CD14-positive monocyte (primary cell): ENCODE measurements at regions not wholly inside any gene's neighbourhood (a gene's known extent, or its start where the extent isn't known, plus 50 kb on each side); places are given as distances from the start of the nearest gene placed in this dataset.

Experiments used
- DNase-seq, 3 donors: peaks; one replicate each; pipeline ENCODE4 v3.0.0-alpha.2; 2011 to 2022
- H2AFZ ChIP-seq: 2 replicates; pipeline ENCODE4 v1.6.0; 2012; ENCODE audit warnings: mild to moderate bottlenecking, low read depth, low read length, inconsistent platforms; ENCODE audit not compliant: insufficient read depth, poor library complexity, severe bottlenecking
- H3K27ac ChIP-seq, 2 donors: 1 replicate in 1 of 2; 2 replicates in 1 of 2; pipeline ENCODE4 v1.5.1; 2012 to 2013; ENCODE audit warnings: low read length in 2 of 2, control low read depth in 1 of 2, inconsistent platforms in 1 of 2, low read depth in 1 of 2, mild to moderate bottlenecking in 1 of 2
- H3K27me3 ChIP-seq, 2 donors: one replicate each; pipeline versions ENCODE4 v1.6.0 to v1.6.1; 2011 to 2013; ENCODE audit warnings: low read length in 2 of 2; ENCODE audit not compliant: control insufficient read depth in 2 of 2, insufficient read depth in 2 of 2
- H3K36me3 ChIP-seq, 2 donors: replicated peaks in 1 of 2; 1 replicate in 1 of 2; 2 replicates in 1 of 2; pipeline versions ENCODE4 v1.5.1 to v1.6.1; 2012 to 2013; ENCODE audit warnings: low read length in 2 of 2, control low read depth in 1 of 2, inconsistent platforms in 1 of 2, mild to moderate bottlenecking in 1 of 2; ENCODE audit not compliant: insufficient read depth in 2 of 2, control insufficient read depth in 1 of 2
- H3K4me1 ChIP-seq, 2 donors: 1 replicate in 1 of 2; 2 replicates in 1 of 2; pipeline versions ENCODE4 v1.5.1 to v1.6.1; 2012 to 2013; ENCODE audit warnings: low read length in 2 of 2, control low read depth in 1 of 2, inconsistent platforms in 1 of 2, mild to moderate bottlenecking in 1 of 2, moderate library complexity in 1 of 2; ENCODE audit not compliant: insufficient read depth in 2 of 2, control insufficient read depth in 1 of 2
- H3K4me2 ChIP-seq: replicated peaks from 2 replicates; pipeline ENCODE3; 2012; ENCODE audit warnings: low read length, moderate library complexity, mild to moderate bottlenecking; ENCODE audit not compliant: poor library complexity, severe bottlenecking; ENCODE audit errors: extremely low read depth
- H3K4me3 ChIP-seq, 3 experiments: fragments of 200-600 bp in 1 of 3; sonication (generic) in 1 of 3; replicated peaks in 1 of 3; 1 replicate in 2 of 3; 2 replicates in 1 of 3; pipeline ENCODE4 v1.5.1; 2011 to 2013; ENCODE audit warnings: low read length in 3 of 3, mild to moderate bottlenecking in 3 of 3, control low read depth in 2 of 3, low read depth in 2 of 3, inconsistent platforms in 1 of 3, moderate library complexity in 1 of 3
- H3K79me2 ChIP-seq: 2 replicates; pipeline ENCODE4 v1.6.0; 2012; ENCODE audit warnings: mild to moderate bottlenecking, control low read depth, inconsistent platforms, low read length, moderate library complexity; ENCODE audit not compliant: insufficient read depth
- H3K9ac ChIP-seq: 2 replicates; pipeline ENCODE4 v1.6.0; 2017; ENCODE audit warnings: low read length, mild to moderate bottlenecking; ENCODE audit not compliant: insufficient read depth, poor library complexity, severe bottlenecking
- H3K9me3 ChIP-seq, 2 donors: replicated peaks in 1 of 2; 1 replicate in 1 of 2; 2 replicates in 1 of 2; pipeline versions ENCODE4 v1.5.1 to v1.6.1; 2012 to 2013; ENCODE audit warnings: low read length in 2 of 2, control low read depth in 1 of 2; ENCODE audit not compliant: control insufficient read depth in 1 of 2, insufficient read depth in 1 of 2
- H4K20me1 ChIP-seq: 2 replicates; pipeline ENCODE4 v1.6.0; 2012; ENCODE audit warnings: mild to moderate bottlenecking, low read length, control low read depth, moderate library complexity; ENCODE audit not compliant: insufficient read depth
- H3K27ac Mint-ChIP-seq, 7 donors: one replicate each; pipeline ENCODE4 v1.8.0; 2020; ENCODE audit warnings: mild to moderate bottlenecking in 7 of 7, mixed read lengths in 7 of 7, moderate library complexity in 6 of 7, inconsistent platforms in 2 of 7
- H3K27me3 Mint-ChIP-seq, 3 donors: one replicate each; pipeline ENCODE4 v1.8.0; 2021 to 2022; ENCODE audit warnings: low read depth in 3 of 3, mild to moderate bottlenecking in 3 of 3, mixed read lengths in 3 of 3, moderate library complexity in 3 of 3, inconsistent platforms in 1 of 3
- H3K36me3 Mint-ChIP-seq, 2 donors: one replicate each; pipeline ENCODE4 v1.8.0; 2020; ENCODE audit warnings: mixed read lengths in 2 of 2, inconsistent platforms in 1 of 2, mild to moderate bottlenecking in 1 of 2
- H3K4me1 Mint-ChIP-seq: one replicate; pipeline ENCODE4 v1.8.0; 2020; ENCODE audit warnings: mild to moderate bottlenecking, mixed read lengths
- H3K4me3 Mint-ChIP-seq, 2 donors: one replicate each; pipeline ENCODE4 v1.8.0; 2020; ENCODE audit warnings: mild to moderate bottlenecking in 2 of 2, mixed read lengths in 2 of 2, moderate library complexity in 1 of 2
- H3K9me3 Mint-ChIP-seq, 7 donors: one replicate each; pipeline ENCODE4 v1.8.0; 2020 to 2022; ENCODE audit warnings: mixed read lengths in 7 of 7, mild to moderate bottlenecking in 6 of 7, moderate library complexity in 6 of 7, inconsistent platforms in 2 of 7
- WGBS: methylation state at CpG from one replicate; pipeline ENCODE4 v1.1.5; 2013; ENCODE audit warnings: missing lambda C conversion rate; ENCODE audit not compliant: insufficient coverage; 5-methylcytosine and 5-hydroxymethylcytosine counted together
- intact Hi-C, 2 donors: fragments of 100-400 bp; cut with micrococcal nuclease; formaldehyde crosslinking; loops; one replicate each; pipeline versions ENCODE4 v1.15.0 to v1.15.1; 2023
- TF ChIP-seq, protein P1 (sequence below): fragments of 200-600 bp; IDR thresholded peaks from one replicate; pipeline ENCODE4 v1.8.0; 2022; ENCODE audit warnings: antibody characterized with exemption, mild to moderate bottlenecking

DNA sequence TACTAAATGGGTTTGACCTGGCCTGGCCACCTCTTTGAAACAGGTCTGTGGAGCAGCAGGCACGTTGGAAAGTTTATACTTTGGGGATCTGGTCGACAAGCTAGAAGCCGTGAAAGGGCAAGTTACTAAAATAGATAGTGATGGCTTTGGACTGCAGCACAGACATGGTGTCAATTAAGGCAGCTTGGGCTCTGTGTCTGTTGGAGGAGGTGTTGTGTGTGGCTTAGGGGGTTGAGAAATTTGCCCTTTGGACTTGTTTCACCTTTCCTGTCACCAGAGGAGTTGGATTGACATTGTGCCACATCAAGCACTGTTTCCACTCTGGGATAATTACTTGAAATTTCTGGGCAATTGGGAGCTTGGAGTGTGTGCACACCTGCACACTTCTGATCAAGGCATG is 251.8 kb upstream of the MKI67 start:
- Histone ChIP-seq H3K27me3 (no peaks in the 10 kb centered on the region), H3K9me3 (no peaks in the 10 kb centered on the region), H4K20me1 (no peaks in the 10 kb centered on the region), H3K9ac (no peak overlapping the region), H3K4me2 (no peak overlapping the region), H2AFZ (no peak overlapping the region), H3K27ac (no peak overlapping the region), H3K36me3 (no peaks in the 10 kb centered on the region), H3K4me1 (no peaks in the 10 kb centered on the region), H3K4me3 (no peak overlapping the region), H3K79me2 (no peaks in the 10 kb centered on the region)
- DNase-seq, result no peak
- TF ChIP-seq, protein P1, sequence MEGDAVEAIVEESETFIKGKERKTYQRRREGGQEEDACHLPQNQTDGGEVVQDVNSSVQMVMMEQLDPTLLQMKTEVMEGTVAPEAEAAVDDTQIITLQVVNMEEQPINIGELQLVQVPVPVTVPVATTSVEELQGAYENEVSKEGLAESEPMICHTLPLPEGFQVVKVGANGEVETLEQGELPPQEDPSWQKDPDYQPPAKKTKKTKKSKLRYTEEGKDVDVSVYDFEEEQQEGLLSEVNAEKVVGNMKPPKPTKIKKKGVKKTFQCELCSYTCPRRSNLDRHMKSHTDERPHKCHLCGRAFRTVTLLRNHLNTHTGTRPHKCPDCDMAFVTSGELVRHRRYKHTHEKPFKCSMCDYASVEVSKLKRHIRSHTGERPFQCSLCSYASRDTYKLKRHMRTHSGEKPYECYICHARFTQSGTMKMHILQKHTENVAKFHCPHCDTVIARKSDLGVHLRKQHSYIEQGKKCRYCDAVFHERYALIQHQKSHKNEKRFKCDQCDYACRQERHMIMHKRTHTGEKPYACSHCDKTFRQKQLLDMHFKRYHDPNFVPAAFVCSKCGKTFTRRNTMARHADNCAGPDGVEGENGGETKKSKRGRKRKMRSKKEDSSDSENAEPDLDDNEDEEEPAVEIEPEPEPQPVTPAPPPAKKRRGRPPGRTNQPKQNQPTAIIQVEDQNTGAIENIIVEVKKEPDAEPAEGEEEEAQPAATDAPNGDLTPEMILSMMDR, result no peak
- peaks cover 1 to 7% (median 4%) of the 10 kb centered on the region in 3 donors for H3K27me3 Mint-ChIP-seq
- no peaks in the 10 kb centered on the region for H3K4me1 Mint-ChIP-seq
- H3K36me3 Mint-ChIP-seq, result no peaks in the 10 kb centered on the region
- no peak overlapping the region for H3K4me3 Mint-ChIP-seq
- H3K9me3 Mint-ChIP-seq, result peaks cover 0 to 3% (median 0%) of the 10 kb centered on the region in 7 donors
- intact Hi-C loops, result no loop called here
- 92% methylated on average over 3 of the region's 3 CpGs for WGBS
- no peak overlapping the region for H3K27ac Mint-ChIP-seq

- H3K27me3 ChIP-seq, result no peaks in the 10 kb centered on the region
- no peaks in the 10 kb centered on the region for H3K9me3 ChIP-seq
- peaks cover 0 to 1% (median 0%) of the 10 kb centered on the region in 7 donors for H3K9me3 Mint-ChIP-seq
- intact Hi-C loops, result no loop called here
- H3K4me1 ChIP-seq, result no peaks in the 10 kb centered on the region
- peaks cover 0 to 9% (median 4%) of the 10 kb centered on the region in 3 donors for H3K27me3 Mint-ChIP-seq
- DNase-seq, result no peak
- TF ChIP-seq, protein P1, result no peak
- H3K4me1 Mint-ChIP-seq, result no peaks in the 10 kb centered on the region
- no peak overlapping the region for H3K9ac ChIP-seq
- no peak overlapping the region for H3K27ac ChIP-seq
- H3K4me2 ChIP-seq, result no peak overlapping the region
- H4K20me1 ChIP-seq, result no peaks in the 10 kb centered on the region
- no peaks in the 10 kb centered on the region for H3K79me2 ChIP-seq
- no peaks in the 10 kb centered on the region for H3K36me3 ChIP-seq
- no peak overlapping the region for H3K27ac Mint-ChIP-seq
- H2AFZ ChIP-seq, result no peak overlapping the region
- WGBS, result 93% methylated on average over 2 of the region's 4 CpGs
- H3K4me3 Mint-ChIP-seq, result no peak overlapping the region
- no peak overlapping the region for H3K4me3 ChIP-seq
- no peaks in the 10 kb centered on the region for H3K36me3 Mint-ChIP-seq
Observed at GRCh38 chr10:128380946-128381345, 254.7 kb upstream of the MKI67 start.
